GM21825 (cell line): ENCODE measurements at regions not wholly inside any gene's neighbourhood (a gene's known extent, or its start where the extent isn't known, plus 50 kb on each side); places are given as distances from the start of the nearest gene placed in this dataset.

ENCODE experiments used
- ATAC-seq: cut with Tn5 transposase; IDR thresholded peaks from one replicate; pipeline ENCODE4 v1.9.1; 2021; ENCODE audit warnings: mild to moderate bottlenecking, moderate library complexity; ENCODE audit not compliant: unreplicated experiment

- ATAC-seq: no peak
Observed at GRCh38 chr5:144103611-144104485, 66.6 kb downstream of the YIPF5 start.

- ATAC-seq: no peak
Observed at GRCh38 chr5:144105371-144105770, 65.1 kb downstream of the YIPF5 start.

GRCh38 chr5:144108131-144108530 lies 62.3 kb downstream of the YIPF5 start:
- no peak for ATAC-seq
